H1 (cell line): ENCODE measurements at regions not wholly inside any gene's neighbourhood (a gene's known extent, or its start where the extent isn't known, plus 50 kb on each side); places are given as distances from the start of the nearest gene placed in this dataset.
A peak's percentile ranks its signal among the peaks of the same experiment; 100 is the strongest.

Experiments used
- CTCF ChIA-PET: fragments of 300-600 bp; sonication (Branson Sonifier 250); formaldehyde crosslinking; loops from one replicate; lab custom pipeline; 2021; ENCODE audit not compliant: partially characterized antibody; lab: Charles Lee
- POLR2A ChIA-PET: fragments of 300-600 bp; sonication (Branson Sonifier 250); formaldehyde crosslinking; loops from one replicate; lab custom pipeline; 2021; ENCODE audit warnings: inconsistent platforms; ENCODE audit not compliant: partially characterized antibody; lab: Charles Lee
- DNase-seq, 2 experiments: peaks; one replicate each; pipeline versions ENCODE4 v3.0.0 to v3.0.0-alpha.2; 2010 to 2022; ENCODE audit warnings: low spot score in 2 of 2, low read depth in 1 of 2, mixed read lengths in 1 of 2
- FAIRE-seq: peaks from 2 replicates; lab custom pipeline; 2011; peaks lifted over from hg19 to GRCh38; lab: Jason Lieb, UNC
- H2AFZ ChIP-seq: 2 replicates; pipeline ENCODE4 v1.8.1; 2012; ENCODE audit warnings: low read length, inconsistent platforms
- H2AK5ac ChIP-seq: 2 replicates; pipeline ENCODE4 v1.6.1; 2013; ENCODE audit warnings: low read depth, low read length
- H2BK120ac ChIP-seq: replicated peaks from 2 replicates; pipeline ENCODE3; 2013; ENCODE audit warnings: low read depth, low read length, inconsistent platforms
- H2BK12ac ChIP-seq: 2 replicates; pipeline ENCODE4 v1.6.1; 2013; ENCODE audit warnings: low read depth, low read length
- H2BK15ac ChIP-seq: 2 replicates; pipeline ENCODE4 v1.6.1; 2013; ENCODE audit warnings: low read length
- H2BK20ac ChIP-seq: 2 replicates; pipeline ENCODE4 v1.6.1; 2013; ENCODE audit warnings: low read length
- H2BK5ac ChIP-seq: 2 replicates; pipeline ENCODE4 v1.6.1; 2013; ENCODE audit warnings: low read depth, low read length
- H3K14ac ChIP-seq: 2 replicates; pipeline ENCODE4 v1.6.1; 2013; ENCODE audit warnings: inconsistent platforms; ENCODE audit not compliant: insufficient read length
- H3K18ac ChIP-seq: 2 replicates; pipeline ENCODE4 v1.6.1; 2013; ENCODE audit warnings: low read length; ENCODE audit errors: extremely low read depth
- H3K23ac ChIP-seq: 2 replicates; pipeline ENCODE4 v1.6.1; 2013; ENCODE audit warnings: inconsistent platforms; ENCODE audit not compliant: insufficient read length
- H3K23me2 ChIP-seq: 2 replicates; pipeline ENCODE4 v1.6.1; 2013; ENCODE audit warnings: low read depth, low read length
- H3K27ac ChIP-seq: 2 replicates; pipeline ENCODE4 v1.6.1; 2011; ENCODE audit warnings: low read depth, low read length, inconsistent platforms
- H3K27me3 ChIP-seq, 4 experiments: replicated peaks in 1 of 4; 1 replicate in 1 of 4; 2 replicates in 3 of 4; pipeline versions ENCODE4 v1.6.1 to v1.8.1; 2011 to 2013; ENCODE audit warnings: low read length in 3 of 4, mild to moderate bottlenecking in 3 of 4, inconsistent platforms in 2 of 4, mixed read lengths in 2 of 4, moderate library complexity in 1 of 4; ENCODE audit not compliant: control insufficient read depth in 3 of 4, insufficient read depth in 3 of 4; ENCODE audit errors: extremely low read depth in 1 of 4
- H3K36me3 ChIP-seq, 4 experiments: 2 replicates each; pipeline versions ENCODE4 v1.6.1 to v1.8.1; 2011 to 2013; ENCODE audit warnings: mild to moderate bottlenecking in 4 of 4, low read length in 3 of 4, moderate library complexity in 2 of 4, control low read depth in 1 of 4, inconsistent platforms in 1 of 4; ENCODE audit not compliant: insufficient read depth in 4 of 4, control insufficient read depth in 2 of 4
- H3K4ac ChIP-seq: replicated peaks from 2 replicates; pipeline ENCODE3; 2013; ENCODE audit warnings: low read length, low read depth, mixed read lengths, inconsistent platforms; ENCODE audit not compliant: insufficient read length
- H3K4me1 ChIP-seq, 4 experiments: replicated peaks in 1 of 4; 1 replicate in 1 of 4; 2 replicates in 3 of 4; pipeline versions ENCODE4 v1.6.1 to v1.8.1; 2011 to 2013; ENCODE audit warnings: low read length in 3 of 4, inconsistent platforms in 2 of 4, mixed read lengths in 1 of 4; ENCODE audit not compliant: insufficient read depth in 4 of 4, control insufficient read depth in 3 of 4
- H3K4me2 ChIP-seq, 2 experiments: 2 replicates each; pipeline versions ENCODE4 v1.6.1 to v1.8.1; 2011 to 2013; ENCODE audit warnings: low read depth in 2 of 2, low read length in 2 of 2, control low read depth in 1 of 2, inconsistent platforms in 1 of 2, mild to moderate bottlenecking in 1 of 2; ENCODE audit not compliant: insufficient read depth in 1 of 2
- H3K4me3 ChIP-seq, 4 experiments: fragments of 200-600, 300-600 bp in 1 of 4; sonication (generic), shearing (Covaris generic), sonication (Bioruptor Twin) in 1 of 4; 2 replicates each; pipeline versions ENCODE4 v1.5.1 to v1.8.1; 2011 to 2016; ENCODE audit warnings: low read length in 4 of 4, low read depth in 3 of 4, control low read depth in 2 of 4, inconsistent platforms in 2 of 4, mild to moderate bottlenecking in 2 of 4, mixed read lengths in 1 of 4, moderate library complexity in 1 of 4; ENCODE audit not compliant: insufficient read depth in 2 of 4; ENCODE audit errors: extremely low read depth in 1 of 4
- H3K56ac ChIP-seq: replicated peaks from 2 replicates; pipeline ENCODE3; 2013; ENCODE audit warnings: low read depth, mild to moderate bottlenecking, mixed read lengths, low read length, inconsistent platforms; ENCODE audit not compliant: insufficient read length
- H3K79me1 ChIP-seq: 2 replicates; pipeline ENCODE4 v1.6.1; 2013; ENCODE audit warnings: low read depth, low read length, control low read depth
- H3K79me2 ChIP-seq, 2 experiments: 2 replicates each; pipeline versions ENCODE4 v1.6.1 to v1.8.1; 2012 to 2013; ENCODE audit warnings: low read length in 2 of 2, mild to moderate bottlenecking in 2 of 2, inconsistent platforms in 1 of 2; ENCODE audit not compliant: insufficient read depth in 2 of 2, control insufficient read depth in 1 of 2
- H3K9ac ChIP-seq, 4 experiments: replicated peaks in 1 of 4; 1 replicate in 1 of 4; 2 replicates in 3 of 4; pipeline versions ENCODE4 v1.6.1 to v1.8.1; 2011 to 2013; ENCODE audit warnings: low read depth in 3 of 4, low read length in 3 of 4, control low read depth in 2 of 4, mild to moderate bottlenecking in 2 of 4, moderate library complexity in 2 of 4, inconsistent platforms in 1 of 4; ENCODE audit errors: extremely low read depth in 1 of 4
- H3K9me3 ChIP-seq, 2 experiments: 2 replicates each; pipeline versions ENCODE4 v1.6.1 to v1.8.1; 2012 to 2013; ENCODE audit warnings: mild to moderate bottlenecking in 2 of 2, moderate library complexity in 2 of 2, control low read depth in 1 of 2, inconsistent platforms in 1 of 2, low read depth in 1 of 2, low read length in 1 of 2, mixed read lengths in 1 of 2; ENCODE audit not compliant: insufficient read depth in 2 of 2
- H4K20me1 ChIP-seq, 2 experiments: replicated peaks in 1 of 2; 2 replicates each; pipeline versions ENCODE3 to v1.8.1; 2011 to 2013; ENCODE audit warnings: inconsistent platforms in 2 of 2, low read length in 2 of 2, mild to moderate bottlenecking in 1 of 2; ENCODE audit not compliant: insufficient read depth in 2 of 2, control insufficient read depth in 1 of 2
- H4K5ac ChIP-seq: 2 replicates; pipeline ENCODE4 v1.6.1; 2013; ENCODE audit warnings: low read length, low read depth, mixed read lengths, inconsistent platforms; ENCODE audit not compliant: insufficient read length
- H4K8ac ChIP-seq: 2 replicates; pipeline ENCODE4 v1.8.0; 2013; ENCODE audit warnings: mild to moderate bottlenecking, moderate library complexity, low read length, inconsistent platforms; ENCODE audit not compliant: insufficient read depth; ENCODE audit errors: extremely low read depth
- H4K91ac ChIP-seq: replicated peaks from 2 replicates; pipeline ENCODE3; 2013; ENCODE audit warnings: low read length, mixed read lengths, inconsistent platforms; ENCODE audit not compliant: insufficient read length
- BCL11A ChIP-seq, 2 experiments: IDR thresholded peaks; one replicate each; pipeline ENCODE4 v1.6.1; 2011; ENCODE audit warnings: low read depth in 2 of 2, low read length in 2 of 2, mild to moderate bottlenecking in 2 of 2
- CBX5 ChIP-seq: fragments of 300-800, 300-1000 bp; sonication (generic); IDR thresholded peaks from 2 replicates; pipeline ENCODE4 v1.7.1; 2016; ENCODE audit warnings: antibody characterized with exemption, low read length, low read depth
- CBX8 ChIP-seq: fragments of 300-800, 300-1000 bp; sonication (generic); IDR thresholded peaks from 2 replicates; pipeline ENCODE4 v1.7.1; 2016; ENCODE audit warnings: low read depth, low read length, borderline replicate concordance
- CTBP2 ChIP-seq: IDR thresholded peaks from 2 replicates; pipeline ENCODE4 v1.7.0; 2011; ENCODE audit warnings: borderline replicate concordance, mild to moderate bottlenecking, moderate library complexity, mixed read lengths, low read length; ENCODE audit not compliant: insufficient read depth, insufficient read length
- EZH2 ChIP-seq: fragments of 200-600 bp; sonication (generic); IDR thresholded peaks from 2 replicates; pipeline ENCODE4 v1.7.1; 2012; ENCODE audit warnings: low read depth, mild to moderate bottlenecking, moderate library complexity, low read length, inconsistent platforms; ENCODE audit not compliant: severe bottlenecking
- KDM5A ChIP-seq: fragments of 200-600 bp; IDR thresholded peaks from 2 replicates; pipeline ENCODE4 v1.7.1; 2012; ENCODE audit warnings: mild to moderate bottlenecking, low read length, inconsistent platforms, mixed read lengths
- MAFK ChIP-seq: IDR thresholded peaks from 2 replicates; pipeline ENCODE4 v1.6.1; 2012; ENCODE audit warnings: low read depth, mild to moderate bottlenecking, improper control_type of control experiment, low read length
- NANOG ChIP-seq: IDR thresholded peaks from 2 replicates; pipeline ENCODE4 v1.6.1; 2011; ENCODE audit warnings: low read length, low read depth, mild to moderate bottlenecking, inconsistent platforms; ENCODE audit not compliant: insufficient read depth, poor library complexity, severe bottlenecking
- NRF1 ChIP-seq: IDR thresholded peaks from 2 replicates; pipeline ENCODE4 v1.6.1; 2011; ENCODE audit warnings: mild to moderate bottlenecking, low read depth, low read length, improper control_type of control experiment
- POLR2A ChIP-seq, 2 experiments: IDR thresholded peaks; 1 replicate in 1 of 2; 2 replicates in 1 of 2; pipeline ENCODE4 v1.6.1; 2011; ENCODE audit warnings: low read depth in 2 of 2, low read length in 2 of 2, mild to moderate bottlenecking in 2 of 2; ENCODE audit errors: control extremely low read depth in 1 of 2
- SAP30 ChIP-seq: fragments of 300-600 bp; sonication (generic); IDR thresholded peaks from 2 replicates; pipeline ENCODE4 v1.7.1; 2012; ENCODE audit warnings: low read length, moderate library complexity, mild to moderate bottlenecking, inconsistent platforms; ENCODE audit not compliant: insufficient read depth, insufficient replicate concordance
- SP1 ChIP-seq: IDR thresholded peaks from 2 replicates; pipeline ENCODE4 v1.6.1; 2011; ENCODE audit warnings: low read depth, low read length
- SP4 ChIP-seq: IDR thresholded peaks from 2 replicates; pipeline ENCODE4 v1.6.1; 2012; ENCODE audit warnings: low read length, inconsistent platforms
- YY1 ChIP-seq: IDR thresholded peaks from 2 replicates; pipeline ENCODE4 v1.6.1; 2011; ENCODE audit warnings: low read depth, mild to moderate bottlenecking, low read length
- WGBS, 2 experiments: shearing (Covaris generic) in 1 of 2; methylation state at CpG; one replicate each; pipeline versions ENCODE4 v1.1.6 to v1.1.7; 2013 to 2015; ENCODE audit warnings: low lambda C conversion rate in 2 of 2, mixed read lengths in 2 of 2, inconsistent platforms in 1 of 2, low coverage in 1 of 2, missing lambda C conversion rate in 1 of 2; ENCODE audit not compliant: insufficient replicate concordance in 2 of 2, insufficient coverage in 1 of 2, insufficient read length in 1 of 2; ENCODE audit errors: extremely low coverage in 1 of 2, missing lambda C conversion rate in 1 of 2; 5-methylcytosine and 5-hydroxymethylcytosine counted together

DNA sequence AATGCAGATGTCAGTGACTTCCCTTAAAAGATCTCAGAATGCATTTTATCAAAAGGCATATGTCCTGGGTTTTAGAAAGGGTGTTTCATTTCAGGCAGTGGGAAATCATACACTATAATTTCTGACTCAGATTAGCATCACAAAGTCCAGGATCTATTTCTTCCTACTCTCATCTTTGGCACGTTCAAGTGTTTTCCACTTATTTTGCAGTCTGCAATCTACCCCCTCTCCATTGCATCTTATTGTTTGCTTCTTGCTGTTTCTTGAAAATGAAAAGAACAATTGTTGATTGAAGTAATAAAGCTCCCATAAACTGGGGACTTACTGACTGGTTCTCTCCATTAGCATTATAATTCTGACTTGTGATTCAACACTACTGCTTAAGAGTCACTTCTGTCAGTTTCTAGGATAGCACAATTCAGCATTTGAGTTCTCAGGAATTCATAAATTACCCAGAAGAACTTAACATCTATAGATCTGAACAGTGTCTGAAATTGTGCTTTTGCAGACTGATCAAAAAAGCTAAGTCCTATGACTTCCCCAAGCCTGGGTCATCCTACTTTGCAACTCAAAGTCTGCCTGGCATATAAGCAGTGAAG lies 332.9 kb downstream of the RASEF start:
- no peak overlapping the region for H4K5ac ChIP-seq
- peak overlapping the region in 1 of 2 experiments; percentile 40; a peak in 3 of 4 replicates for H3K4me2 ChIP-seq
- no peak overlapping the region for H3K23ac ChIP-seq
- H3K27me3 ChIP-seq: no peaks in the 10 kb centered on the region
- FAIRE-seq: no peak
- DNase-seq: no peak
- H3K23me2 ChIP-seq: no peaks in the 10 kb centered on the region
- no peak overlapping the region for H4K91ac ChIP-seq
- H3K18ac ChIP-seq: no peak overlapping the region
- no peak overlapping the region for H3K4me3 ChIP-seq
- H3K4ac ChIP-seq: no peak overlapping the region
- H4K20me1 ChIP-seq: no peaks in the 10 kb centered on the region
- H3K9ac ChIP-seq: no peak overlapping the region
- H2AK5ac ChIP-seq: no peak overlapping the region
- no peak overlapping the region for H2BK20ac ChIP-seq
- no peak overlapping the region for H3K14ac ChIP-seq
- no peaks in the 10 kb centered on the region for H3K9me3 ChIP-seq
- H3K4me1 ChIP-seq: peaks cover 0 to 17% (median 3%) of the 10 kb centered on the region in 4 experiments; a peak in 4 of 7 replicates
- H2BK15ac ChIP-seq: no peak overlapping the region
- 42% methylated on average over 1 of the region's 1 CpG; no CpG with 5 or more reads in 1 of the 2 experiments for WGBS, 2 experiments
- no peak overlapping the region for H3K56ac ChIP-seq
- ChIA-PET POLR2A (no interaction called here), CTCF (interaction anchor here (1.0 kb wide), 1 partner anchor 28 kb away, joined by 3 read pairs; no protein-coding TSS in a partner anchor)
- no peak overlapping the region for H3K27ac ChIP-seq
- H3K79me1 ChIP-seq: no peaks in the 10 kb centered on the region
- H4K8ac ChIP-seq: no peak overlapping the region
- no peak overlapping the region for H2BK5ac ChIP-seq
- no peak overlapping the region for H2BK12ac ChIP-seq
- no peaks in the 10 kb centered on the region for H3K79me2 ChIP-seq
- H2BK120ac ChIP-seq: no peak overlapping the region
- H2AFZ ChIP-seq: no peak overlapping the region
- no peaks in the 10 kb centered on the region for H3K36me3 ChIP-seq
- TF ChIP-seq SP1 (no peak), CBX8 (no peak), NANOG (no peak), CTBP2 (no peak), POLR2A (IDR thresholded peaks at IDR 0.05; ENCODE audit: control extremely low read depth in 1 of 2, low read depth in 2 of 2, low read length in 2 of 2) (no peak), YY1 (no peak), SP4 (no peak), KDM5A (no peak), EZH2 (no peak), MAFK (no peak), CBX5 (no peak), SAP30 (no peak), NRF1 (no peak), BCL11A (IDR thresholded peaks at IDR 0.05; ENCODE audit: low read depth in 2 of 2, low read length in 2 of 2) (no peak)
